Epidermal melanocyte (primary cell): ENCODE measurements at regions not wholly inside any gene's neighbourhood (a gene's known extent, or its start where the extent isn't known, plus 50 kb on each side); places are given as distances from the start of the nearest gene placed in this dataset.
"Not testable (repeated sequence)": the region's sequence is repeated elsewhere in the genome, so short reads cannot be mapped to it uniquely, and the experiment has no call there.

Experiments used
- DNase-seq: peaks from one replicate; pipeline ENCODE4 v3.0.0; 2011; ENCODE audit warnings: low spot score; ENCODE audit not compliant: insufficient read length

GRCh38 chr4:43425206-43425605 is 532.7 kb downstream of the GRXCR1 start:
- DNase-seq, result no peak

- no peak for DNase-seq
These were observed 542.8 kb downstream of the GRXCR1 start for GRCh38 chr4:43435291-43435690.

- DNase-seq, result no peak
These were observed 560.4 kb downstream of the GRXCR1 start for GRCh38 chr4:43452948-43453347.

- DNase-seq, result no peak
These were observed 563.9 kb downstream of the GRXCR1 start for GRCh38 chr4:43456383-43456782.

GRCh38 chr4:43457866-43458265 is 565.4 kb downstream of the GRXCR1 start:
- no peak for DNase-seq

GRCh38 chr4:43458293-43458692 is 565.8 kb downstream of the GRXCR1 start:
- DNase-seq, result no peak

- DNase-seq, result no peak
These were observed 579.4 kb downstream of the GRXCR1 start for GRCh38 chr4:43471950-43472349.

- no peak for DNase-seq
These were observed 589.0 kb downstream of the GRXCR1 start for GRCh38 chr4:43481526-43481925.

GRCh38 chr4:43485196-43485595 is 592.7 kb downstream of the GRXCR1 start:
- no peak for DNase-seq

- DNase-seq, result no peak
These were observed 603.7 kb downstream of the GRXCR1 start for GRCh38 chr4:43496188-43496587.

GRCh38 chr4:43496602-43497001 is 604.1 kb downstream of the GRXCR1 start:
- DNase-seq, result no peak

- DNase-seq, result not testable (repeated sequence)
These were observed 613.3 kb downstream of the GRXCR1 start for GRCh38 chr4:43505823-43506222.

GRCh38 chr4:43512253-43512652 is 619.7 kb downstream of the GRXCR1 start:
- DNase-seq, result no peak

- DNase-seq, result no peak
These were observed 633.1 kb downstream of the GRXCR1 start for GRCh38 chr4:43525646-43526045.

- no peak for DNase-seq
These were observed 655.0 kb downstream of the GRXCR1 start for GRCh38 chr4:43547561-43547960.

- no peak for DNase-seq
These were observed 658.6 kb downstream of the GRXCR1 start for GRCh38 chr4:43550981-43551627.

GRCh38 chr4:43556262-43556661 is 663.7 kb downstream of the GRXCR1 start:
- no peak for DNase-seq

- no peak for DNase-seq
These were observed 667.5 kb downstream of the GRXCR1 start for GRCh38 chr4:43560047-43560446.

GRCh38 chr4:43564107-43564506 is 671.6 kb downstream of the GRXCR1 start:
- no peak for DNase-seq

- DNase-seq, result no peak
These were observed 672.1 kb downstream of the GRXCR1 start for GRCh38 chr4:43564591-43564990.

GRCh38 chr4:43567644-43568043 is 675.1 kb downstream of the GRXCR1 start:
- DNase-seq, result no peak

- DNase-seq, result no peak
These were observed 694.3 kb downstream of the GRXCR1 start for GRCh38 chr4:43586813-43587212.

- no peak for DNase-seq
These were observed 695.2 kb downstream of the GRXCR1 start for GRCh38 chr4:43587758-43588157.

- no peak for DNase-seq
These were observed 714.9 kb downstream of the GRXCR1 start for GRCh38 chr4:43607400-43607799.
